ENCODE measurements at regions not wholly inside any gene's neighbourhood (a gene's known extent, or its start where the extent isn't known, plus 50 kb on each side); places are given as distances from the start of the nearest gene placed in this dataset.

- ChIA-PET CTCF (no interaction called here), POLR2A (no interaction called here)
- DNase-seq (ENCODE audit: extremely low spot score): peak; percentile 1
- no peak for TF ChIP-seq SP1 (IDR thresholded peaks at IDR 0.05)
- no peak for TF ChIP-seq LEF1 (IDR thresholded peaks at IDR 0.05; ENCODE audit: borderline replicate concordance)
- TF ChIP-seq NFRKB (IDR thresholded peaks at IDR 0.05): no peak
- TF ChIP-seq SUZ12 (IDR thresholded peaks at IDR 0.05): no peak
- no peak for TF ChIP-seq FOXA1 (IDR thresholded peaks at IDR 0.05)
- TF ChIP-seq BHLHE40 (IDR thresholded peaks at IDR 0.05; ENCODE audit: borderline replicate concordance): no peak
- no peak for TF ChIP-seq ELF4 (IDR thresholded peaks at IDR 0.05)
Observed at GRCh38 chr1:4214826-4215225, 314.8 kb upstream of the C1orf174 start.

- TF ChIP-seq ELF4 (IDR thresholded peaks at IDR 0.05): no peak
- no peak for TF ChIP-seq L3MBTL2 (conservative IDR thresholded peaks at IDR 0.05)
- no peak for TF ChIP-seq ZNF384 (IDR thresholded peaks at IDR 0.05)
- TF ChIP-seq BHLHE40 (IDR thresholded peaks at IDR 0.05; ENCODE audit: borderline replicate concordance): no peak
- TF ChIP-seq LEF1 (IDR thresholded peaks at IDR 0.05; ENCODE audit: borderline replicate concordance): no peak
- no peak for TF ChIP-seq FOXK2 (IDR thresholded peaks at IDR 0.05)
- TF ChIP-seq PKNOX1 (IDR thresholded peaks at IDR 0.05): no peak
- TF ChIP-seq FOXA1 (IDR thresholded peaks at IDR 0.05): no peak
- no peak for TF ChIP-seq ARNT (IDR thresholded peaks at IDR 0.05)
- no peak for TF ChIP-seq SP1 (IDR thresholded peaks at IDR 0.05)
- no peak for TF ChIP-seq TARDBP (IDR thresholded peaks at IDR 0.05)
- TF ChIP-seq CTBP1 (IDR thresholded peaks at IDR 0.05; ENCODE audit: borderline replicate concordance): no peak
- POLR2A ChIA-PET: no interaction called here
- CTCF ChIA-PET: no interaction called here
- peak; percentile 4 for DNase-seq (ENCODE audit: extremely low spot score)
Observed at GRCh38 chr1:4215391-4215790, 315.3 kb upstream of the C1orf174 start.

- TF ChIP-seq ARNT (IDR thresholded peaks at IDR 0.05): no peak
- TF ChIP-seq PKNOX1 (IDR thresholded peaks at IDR 0.05): no peak
- no peak for TF ChIP-seq LEF1 (IDR thresholded peaks at IDR 0.05; ENCODE audit: borderline replicate concordance)
- no peak for TF ChIP-seq NFRKB (IDR thresholded peaks at IDR 0.05)
- TF ChIP-seq CTBP1 (IDR thresholded peaks at IDR 0.05; ENCODE audit: borderline replicate concordance): no peak
- CTCF ChIA-PET: no interaction called here
- DNase-seq (ENCODE audit: extremely low spot score): peak; percentile 0
- POLR2A ChIA-PET: no interaction called here
Observed at GRCh38 chr1:4216231-4216630, 316.2 kb upstream of the C1orf174 start.

GRCh38 chr1:4218619-4219018, 318.5 kb upstream of the C1orf174 start:
- ChIA-PET POLR2A (no interaction called here), CTCF (no interaction called here)
- DNase-seq (ENCODE audit: extremely low spot score): no peak
- TF ChIP-seq FOXK2 (IDR thresholded peaks at IDR 0.05) (no peak), LEF1 (IDR thresholded peaks at IDR 0.05; ENCODE audit: borderline replicate concordance) (no peak), PKNOX1 (IDR thresholded peaks at IDR 0.05) (no peak), L3MBTL2 (conservative IDR thresholded peaks at IDR 0.05) (no peak)

- DNase-seq (ENCODE audit: extremely low spot score): no peak
- POLR2A ChIA-PET: no interaction called here
- TF ChIP-seq ELF4 (IDR thresholded peaks at IDR 0.05): no peak
- TF ChIP-seq ZNF384 (IDR thresholded peaks at IDR 0.05): no peak
- TF ChIP-seq PKNOX1 (IDR thresholded peaks at IDR 0.05): no peak
- no peak for TF ChIP-seq TARDBP (IDR thresholded peaks at IDR 0.05)
- no peak for TF ChIP-seq BHLHE40 (IDR thresholded peaks at IDR 0.05; ENCODE audit: borderline replicate concordance)
- no peak for TF ChIP-seq L3MBTL2 (conservative IDR thresholded peaks at IDR 0.05)
- TF ChIP-seq SP1 (IDR thresholded peaks at IDR 0.05): no peak
- no peak for TF ChIP-seq CTBP1 (IDR thresholded peaks at IDR 0.05; ENCODE audit: borderline replicate concordance)
- TF ChIP-seq NFRKB (IDR thresholded peaks at IDR 0.05): no peak
- no peak for TF ChIP-seq SUZ12 (IDR thresholded peaks at IDR 0.05)
- TF ChIP-seq FOXK2 (IDR thresholded peaks at IDR 0.05): no peak
- TF ChIP-seq FOXM1 (IDR thresholded peaks at IDR 0.05; ENCODE audit: borderline replicate concordance): no peak
- no peak for TF ChIP-seq FOXA1 (IDR thresholded peaks at IDR 0.05)
- no peak for TF ChIP-seq LEF1 (IDR thresholded peaks at IDR 0.05; ENCODE audit: borderline replicate concordance)
- no peak for TF ChIP-seq HDGF (IDR thresholded peaks at IDR 0.05; ENCODE audit: borderline replicate concordance)
- TF ChIP-seq ARNT (IDR thresholded peaks at IDR 0.05): no peak
- CTCF ChIA-PET: no interaction called here
Observed at GRCh38 chr1:4219111-4219510, 319.0 kb upstream of the C1orf174 start.

GRCh38 chr1:4219826-4220225, 319.8 kb upstream of the C1orf174 start:
- ChIA-PET CTCF (no interaction called here), POLR2A (no interaction called here)
- DNase-seq (ENCODE audit: extremely low spot score): peak; percentile 0
- TF ChIP-seq FOXM1 (IDR thresholded peaks at IDR 0.05; ENCODE audit: borderline replicate concordance) (no peak), PKNOX1 (IDR thresholded peaks at IDR 0.05) (no peak), NFRKB (IDR thresholded peaks at IDR 0.05) (no peak), TARDBP (IDR thresholded peaks at IDR 0.05) (no peak), ZNF384 (IDR thresholded peaks at IDR 0.05) (no peak), CTBP1 (IDR thresholded peaks at IDR 0.05; ENCODE audit: borderline replicate concordance) (no peak), ARNT (IDR thresholded peaks at IDR 0.05) (no peak)
